Coronary artery (tissue), 2 donors: ENCODE measurements at regions not wholly inside any gene's neighbourhood (a gene's known extent, or its start where the extent isn't known, plus 50 kb on each side); places are given as distances from the start of the nearest gene placed in this dataset.
"Not testable (repeated sequence)": the region's sequence is repeated elsewhere in the genome, so short reads cannot be mapped to it uniquely, and the experiment has no call there.

Experiments
- DNase-seq: peaks from one replicate; pipeline ENCODE4 v3.0.0-alpha.2; 2017; ENCODE audit warnings: low spot score
- H3K27ac ChIP-seq, 2 donors: fragments of 200-600 bp; sonication (generic); one replicate each; pipeline ENCODE4 v1.5.1; 2016 to 2019
- H3K4me3 ChIP-seq: fragments of 200-600 bp; sonication (generic); 2 replicates; pipeline ENCODE4 v1.5.1; 2016; ENCODE audit warnings: mild to moderate bottlenecking, moderate library complexity
- CTCF ChIP-seq: fragments of 200-600 bp; sonication (generic); IDR thresholded peaks from one replicate; pipeline ENCODE4 v1.5.1; 2019; ENCODE audit warnings: antibody characterized with exemption

GRCh38 chr4:67292636-67293035, 252.7 kb downstream of the CENPC start:
- Histone ChIP-seq H3K27ac (no peak overlapping the region), H3K4me3 (no peak overlapping the region)
- no peak for DNase-seq
- no peak for TF ChIP-seq CTCF

GRCh38 chr4:67292045-67292444, 253.3 kb downstream of the CENPC start:
- TF ChIP-seq CTCF: no peak
- no peak overlapping the region for H3K27ac ChIP-seq
- no peak for DNase-seq

GRCh38 chr4:67291644-67292043, 253.7 kb downstream of the CENPC start:
- DNase-seq: no peak
- Histone ChIP-seq H3K27ac (no peak overlapping the region), H3K4me3 (no peak overlapping the region)
- TF ChIP-seq CTCF: no peak

More at GRCh38 chr4:67292045-67292444, 253.3 kb downstream of the CENPC start:
- H3K4me3 ChIP-seq: no peak overlapping the region

- DNase-seq: no peak
- no peak overlapping the region for H3K27ac ChIP-seq
- H3K4me3 ChIP-seq: no peak overlapping the region
- no peak for TF ChIP-seq CTCF
Measured at GRCh38 chr4:67288964-67289363, 256.3 kb downstream of the CENPC start.

- DNase-seq: no peak
- no peak overlapping the region for H3K27ac ChIP-seq
- H3K4me3 ChIP-seq: no peak overlapping the region
- no peak for TF ChIP-seq CTCF
Measured at GRCh38 chr4:67286724-67287123, 258.6 kb downstream of the CENPC start.

GRCh38 chr4:67282749-67283148, 262.6 kb downstream of the CENPC start:
- DNase-seq: no peak
- H3K4me3 ChIP-seq: no peak overlapping the region
- no peak for TF ChIP-seq CTCF
- no peak overlapping the region for H3K27ac ChIP-seq

- TF ChIP-seq CTCF: no peak
- Histone ChIP-seq H3K27ac (no peak overlapping the region), H3K4me3 (no peak overlapping the region)
- DNase-seq: no peak
Measured at GRCh38 chr4:67275179-67275750, 270.0 kb downstream of the CENPC start.

- H3K27ac ChIP-seq: not testable (repeated sequence)
Measured at GRCh38 chr4:67274671-67275070, 270.6 kb downstream of the CENPC start.

More at GRCh38 chr4:67274671-67275070, 270.6 kb downstream of the CENPC start:
- DNase-seq, H3K4me3 ChIP-seq: not testable (repeated sequence)
